Erythroblast (primary cell): ENCODE measurements at regions not wholly inside any gene's neighbourhood (a gene's known extent, or its start where the extent isn't known, plus 50 kb on each side); places are given as distances from the start of the nearest gene placed in this dataset.
"Not testable (repeated sequence)": the region's sequence is repeated elsewhere in the genome, so short reads cannot be mapped to it uniquely, and the experiment has no call there.

ENCODE experiments used
- DNase-seq, 2 experiments: peaks; one replicate each; lab custom pipeline; 2025; lab: John Stamatoyannopoulos, UW
- GATA1 ChIP-seq: IDR thresholded peaks from 2 replicates; pipeline ENCODE4 v1.6.1; 2011; ENCODE audit warnings: low read depth, mild to moderate bottlenecking, control low read depth, low read length, moderate library complexity
- POLR2A ChIP-seq: IDR thresholded peaks from 2 replicates; pipeline ENCODE4 v1.6.1; 2011; ENCODE audit warnings: mild to moderate bottlenecking, low read length

DNA sequence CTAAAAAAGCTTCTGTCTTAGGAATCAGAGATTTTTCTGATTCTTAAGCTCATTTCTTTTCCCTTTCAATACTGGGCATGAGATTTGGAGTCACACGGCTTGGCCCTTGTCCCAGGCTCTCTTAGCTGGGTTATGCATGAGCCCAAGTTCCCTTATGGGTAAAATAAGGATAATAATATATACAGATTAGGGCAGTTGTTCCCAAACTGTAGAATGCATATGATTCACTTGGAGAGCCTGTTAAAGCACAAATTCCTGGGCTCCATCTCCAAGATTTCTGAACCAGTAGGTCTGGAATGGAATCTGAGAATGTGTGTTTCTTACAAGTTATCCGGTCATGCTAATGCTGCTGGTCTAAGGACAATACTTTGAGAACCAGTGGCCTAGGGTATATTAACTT is 154.0 kb downstream of the REEP3 start:
- TF ChIP-seq GATA1 (no peak), POLR2A (no peak)

DNA sequence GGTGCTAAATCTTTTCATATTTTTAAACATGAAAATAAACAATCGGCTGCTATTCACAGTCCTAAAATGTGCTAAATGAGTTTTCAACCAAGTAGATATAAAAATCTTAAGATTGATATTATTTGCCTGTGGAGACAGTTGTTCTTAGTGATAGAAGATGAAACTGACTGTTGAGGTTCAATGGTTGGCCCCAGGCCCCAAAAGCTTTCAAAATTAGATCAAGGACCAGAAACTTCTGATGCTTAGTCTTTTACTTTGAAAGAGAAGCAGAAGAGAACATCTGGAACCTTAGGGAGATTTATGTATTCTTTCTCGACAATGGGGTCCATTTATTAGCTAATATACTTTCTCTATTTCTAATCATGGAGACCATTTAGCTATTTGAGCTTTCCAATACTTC is 155.8 kb downstream of the REEP3 start:
- no peak for DNase-seq
- no peak for TF ChIP-seq GATA1

More for the DNA sequence above, 154.0 kb downstream of the REEP3 start:
- no peak for DNase-seq

DNA sequence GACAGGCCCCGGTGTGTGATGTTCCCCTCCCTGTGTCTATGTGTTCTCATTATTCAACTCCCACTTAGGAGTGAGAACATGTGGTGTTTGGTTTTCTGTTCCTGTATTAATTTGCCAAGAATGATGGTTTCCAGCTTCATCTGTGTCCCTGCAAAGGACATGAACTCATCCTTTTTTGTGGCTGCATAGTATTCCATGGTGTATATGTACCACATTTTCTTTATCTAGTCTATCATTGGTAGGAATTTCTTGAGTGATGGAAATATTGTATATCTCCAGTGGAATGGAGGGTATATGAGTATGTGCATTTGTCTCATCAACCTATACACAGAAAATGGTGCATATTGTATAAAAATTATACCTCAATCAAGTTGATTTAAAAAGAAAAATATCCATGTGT is 159.3 kb downstream of the REEP3 start:
- not testable (repeated sequence) for DNase-seq

DNA sequence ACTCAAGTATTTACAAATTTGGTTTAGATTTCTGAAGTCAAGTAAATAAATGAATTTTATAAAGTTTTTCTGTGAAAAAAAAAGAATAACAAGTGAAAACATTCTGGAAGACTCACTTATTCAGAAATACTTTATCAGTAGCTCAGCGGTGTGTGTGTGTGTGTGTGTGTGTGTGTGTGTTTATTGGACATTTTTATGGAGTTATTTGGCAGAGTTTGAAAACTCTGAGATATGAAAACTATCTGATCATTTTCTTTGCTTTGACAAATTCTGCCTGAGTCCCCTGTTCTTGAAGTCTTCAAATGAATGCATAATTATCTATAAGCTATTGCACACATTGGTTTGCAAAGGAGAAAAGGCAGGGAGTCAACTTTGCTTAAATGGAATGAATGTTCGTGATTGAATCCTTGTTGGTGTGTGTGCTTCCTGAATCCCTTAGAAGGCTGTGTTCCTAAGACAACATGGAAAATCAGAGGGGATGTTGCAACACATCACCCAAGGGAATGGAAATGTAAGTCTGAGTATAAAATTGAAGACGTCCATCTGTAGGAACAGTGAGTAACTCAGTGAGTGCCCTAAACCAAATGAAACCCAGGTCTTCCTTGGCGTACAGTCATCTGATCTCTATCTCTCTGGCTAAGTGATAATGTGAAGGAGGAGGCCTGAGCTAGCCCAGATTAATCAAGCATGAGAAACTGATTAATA is 160.9 kb downstream of the REEP3 start:
- TF ChIP-seq GATA1 (no peak), POLR2A (no peak)
- DNase-seq, result no peak

DNA sequence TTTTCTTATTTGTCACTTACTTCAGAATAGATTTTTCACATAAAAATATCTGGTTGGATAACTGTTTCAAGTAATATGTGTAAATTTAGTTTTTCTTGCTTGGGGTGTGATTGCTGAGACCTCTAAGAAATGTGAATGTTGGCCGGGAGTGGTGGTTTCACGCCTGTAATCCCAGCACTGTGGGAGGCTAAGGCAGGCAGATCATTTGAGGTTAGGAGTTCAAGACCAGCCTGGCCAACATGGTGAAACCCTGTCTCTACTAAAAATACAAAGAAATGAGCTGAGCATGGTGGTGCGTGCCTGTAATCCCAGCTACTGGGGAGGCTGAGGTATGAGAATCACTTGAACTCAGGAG is 161.5 kb downstream of the REEP3 start:
- DNase-seq, result not testable (repeated sequence)

DNA sequence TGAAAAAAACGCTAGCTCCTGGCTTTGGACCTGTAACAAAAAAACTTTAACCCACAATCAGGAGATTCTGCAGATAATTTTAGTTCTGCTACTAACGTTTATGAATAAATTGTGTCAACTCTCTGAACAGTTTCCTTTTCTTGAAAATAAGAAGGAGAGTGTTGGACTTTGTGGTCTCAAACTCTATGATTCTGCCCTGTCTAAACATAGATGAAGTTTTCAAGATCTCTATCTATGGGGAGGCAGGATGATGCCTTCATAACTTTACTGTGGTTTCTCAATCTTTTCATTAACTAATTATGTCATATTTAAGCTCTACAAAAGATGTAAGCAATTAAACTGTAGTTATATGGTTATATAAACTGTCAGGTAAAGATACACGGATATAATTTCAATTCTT is 162.0 kb downstream of the REEP3 start:
- no peak for DNase-seq
- TF ChIP-seq GATA1 (no peak), POLR2A (no peak)

DNA sequence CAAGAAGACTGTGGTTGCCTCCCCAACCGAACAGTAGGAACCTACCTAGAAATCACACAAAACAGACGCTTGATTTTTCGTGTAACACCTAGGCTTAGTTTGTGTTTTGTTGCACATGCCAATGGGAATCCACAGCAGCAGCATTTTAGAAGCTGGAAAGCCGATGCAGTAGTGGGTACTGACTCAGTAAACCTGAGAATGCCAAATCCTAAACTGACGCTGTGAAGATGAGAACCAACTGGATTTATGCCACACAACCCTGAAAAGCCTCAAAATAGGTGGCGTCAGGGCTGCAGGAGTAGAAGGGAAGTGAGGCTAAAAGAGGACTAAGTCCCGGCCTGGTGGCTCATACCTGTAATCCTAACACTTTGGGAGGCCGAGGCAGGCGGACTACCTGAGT is 162.5 kb downstream of the REEP3 start:
- no peak for TF ChIP-seq GATA1
- no peak for TF ChIP-seq POLR2A
- no peak for DNase-seq

DNA sequence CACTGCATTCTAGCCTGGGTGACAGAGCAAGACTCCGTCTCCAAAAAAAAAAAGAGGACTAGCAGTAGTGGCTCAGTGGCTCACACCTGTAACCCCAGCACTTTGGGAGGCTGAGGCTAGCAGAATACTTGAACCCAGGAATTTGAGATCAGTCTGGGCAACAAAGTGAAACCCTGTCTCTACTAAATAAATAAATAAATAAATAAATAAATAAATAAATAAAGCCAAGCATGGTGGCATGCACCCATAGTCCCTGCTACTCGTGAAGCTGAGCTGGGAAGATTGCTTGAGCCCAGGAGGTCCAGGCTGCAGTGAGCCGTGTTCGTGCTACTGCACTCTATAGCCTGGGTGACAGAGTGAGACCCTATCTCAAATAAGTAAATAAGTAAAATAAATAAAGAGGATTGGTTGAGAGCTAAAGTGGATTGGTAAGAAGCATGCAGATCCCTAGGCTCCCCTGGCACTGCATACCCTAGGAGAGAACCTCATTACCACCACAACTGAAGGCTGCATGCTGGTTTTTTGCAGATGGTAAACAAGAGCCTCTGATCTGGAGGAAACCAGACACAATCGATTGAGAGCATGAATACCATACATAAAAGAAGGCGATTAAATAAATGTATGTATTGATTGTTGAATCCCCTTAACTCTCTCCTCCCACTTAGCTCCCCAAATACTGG is 163.2 kb downstream of the REEP3 start:
- DNase-seq, result no peak
- TF ChIP-seq POLR2A (no peak), GATA1 (no peak)

DNA sequence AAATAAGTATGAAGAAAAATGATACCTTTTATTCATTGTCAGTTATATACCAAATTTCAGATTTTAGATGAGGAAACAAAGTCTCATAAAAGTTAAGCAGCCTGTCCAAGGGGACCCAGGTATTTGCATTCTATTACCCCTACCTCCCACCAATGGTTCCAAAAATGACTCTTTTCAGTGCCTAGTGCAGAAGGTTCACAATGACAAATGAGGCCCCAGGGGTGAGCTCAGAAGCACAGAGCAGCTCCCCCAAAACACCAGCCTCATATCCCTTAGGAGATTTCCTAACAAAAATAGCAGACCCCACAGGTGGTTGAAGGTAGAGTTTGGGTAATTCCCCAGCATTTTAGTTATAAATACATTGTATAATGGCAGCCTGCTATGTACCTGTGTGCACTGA is 168.6 kb downstream of the REEP3 start:
- TF ChIP-seq GATA1 (no peak), POLR2A (no peak)
- no peak for DNase-seq

DNA sequence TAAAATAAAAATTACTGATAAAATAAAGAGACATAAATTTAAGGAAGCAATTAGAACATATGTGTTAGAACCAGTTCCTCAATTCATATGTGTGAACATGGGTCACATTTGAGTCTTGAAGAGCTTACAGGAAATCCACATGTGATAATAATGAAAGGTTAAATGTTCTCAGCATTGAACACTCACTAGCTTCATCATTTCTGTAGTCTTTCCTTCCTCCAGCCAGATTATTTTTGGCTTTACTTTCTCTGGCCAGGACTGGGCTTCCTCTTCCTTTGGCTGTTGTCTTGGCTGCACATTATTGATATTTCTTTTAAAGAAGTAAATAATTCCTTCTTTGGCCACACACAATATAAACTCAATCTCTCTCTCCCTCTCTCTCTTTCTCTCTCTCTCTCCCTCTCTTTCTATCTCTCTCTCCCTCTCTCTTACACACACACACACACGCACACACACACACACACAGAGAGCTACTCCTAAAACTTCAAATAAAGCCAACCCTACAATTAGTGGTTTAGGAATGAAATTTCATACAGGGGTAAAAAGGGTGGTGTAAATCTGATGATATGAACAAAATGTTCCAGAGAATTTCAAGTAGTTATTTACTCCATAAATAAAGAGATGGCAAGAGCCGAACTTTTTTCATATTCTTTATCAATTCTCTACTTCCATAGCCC is 171.2 kb downstream of the REEP3 start:
- TF ChIP-seq POLR2A (no peak), GATA1 (no peak)
- DNase-seq, result no peak

DNA sequence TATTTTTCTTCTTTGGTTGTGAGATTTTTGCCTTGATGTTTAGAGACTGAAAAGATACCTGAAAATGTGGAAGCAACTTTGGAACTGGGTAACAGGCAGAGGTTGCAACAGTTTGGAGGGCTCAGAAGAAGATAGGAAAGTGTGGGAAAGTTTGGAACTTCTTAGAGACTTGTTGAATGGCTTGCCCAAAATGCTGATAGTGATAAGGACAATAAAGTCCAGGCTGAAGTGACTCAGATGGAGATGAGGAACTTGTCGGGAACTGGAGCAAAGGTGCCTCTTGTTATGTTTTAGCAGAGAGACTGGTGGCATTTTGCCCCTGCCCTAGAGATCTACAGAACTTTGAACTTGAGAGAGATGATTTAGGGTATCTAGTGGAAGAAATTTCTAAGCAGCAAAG is 171.8 kb downstream of the REEP3 start:
- DNase-seq, result not testable (repeated sequence)

DNA sequence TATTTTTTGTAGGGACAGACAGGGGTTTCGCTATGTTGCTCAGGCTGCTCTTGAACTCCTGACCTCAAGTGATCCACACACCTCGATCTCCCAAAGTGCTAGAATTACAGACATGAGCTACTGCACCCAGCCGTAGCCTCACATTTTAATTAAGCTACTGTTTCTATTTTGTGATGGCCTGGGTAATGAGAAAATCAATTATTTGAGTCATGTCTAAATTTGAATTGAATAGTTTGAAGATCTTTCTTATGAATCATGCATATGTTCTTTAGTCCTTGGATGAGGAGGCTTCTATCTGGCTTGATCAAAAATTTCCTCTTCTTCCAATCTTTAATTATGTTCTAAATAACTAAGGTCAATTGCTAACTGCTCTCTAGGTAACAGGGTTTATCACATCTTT is 175.0 kb downstream of the REEP3 start:
- TF ChIP-seq GATA1, result no peak
- TF ChIP-seq POLR2A, result no peak
- no peak for DNase-seq

DNA sequence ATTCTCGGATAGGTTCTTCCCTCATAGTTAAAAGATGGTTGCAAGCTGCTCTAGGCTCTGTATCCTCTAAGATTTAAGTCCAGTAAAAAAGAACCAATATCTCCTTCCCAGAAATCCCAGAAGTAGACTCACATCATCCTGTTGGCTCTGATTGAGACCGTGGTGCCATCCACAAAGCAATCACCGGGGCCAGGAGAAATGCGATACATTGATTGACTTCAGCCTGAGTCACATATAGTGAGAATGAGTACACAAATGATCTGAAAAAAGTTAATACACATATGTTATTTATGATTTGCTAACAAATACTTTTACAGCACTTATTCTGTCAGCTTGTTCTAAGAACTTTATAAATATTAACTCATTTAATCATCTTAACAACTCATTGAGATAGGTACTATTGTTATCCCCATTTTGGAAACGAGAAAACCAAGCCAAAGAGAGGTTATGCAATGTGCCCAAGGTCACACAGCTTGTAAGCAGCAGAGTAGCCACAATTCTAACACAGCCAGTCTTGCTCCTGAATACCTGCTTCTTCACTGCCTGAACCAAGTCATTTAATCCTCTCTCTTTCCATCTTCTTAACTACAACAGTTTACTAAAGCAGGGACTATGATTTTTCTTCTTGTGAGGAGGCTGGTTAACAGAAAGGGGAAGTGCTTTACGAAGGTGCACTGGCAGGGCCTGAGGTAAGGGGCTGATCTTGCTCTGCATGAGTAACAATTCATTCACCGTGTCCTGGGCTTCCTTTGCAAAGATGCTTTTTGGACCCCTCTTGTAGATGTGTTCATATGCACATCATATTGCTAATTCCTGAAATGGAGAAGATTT is 177.0 kb downstream of the REEP3 start:
- no peak for DNase-seq

DNA sequence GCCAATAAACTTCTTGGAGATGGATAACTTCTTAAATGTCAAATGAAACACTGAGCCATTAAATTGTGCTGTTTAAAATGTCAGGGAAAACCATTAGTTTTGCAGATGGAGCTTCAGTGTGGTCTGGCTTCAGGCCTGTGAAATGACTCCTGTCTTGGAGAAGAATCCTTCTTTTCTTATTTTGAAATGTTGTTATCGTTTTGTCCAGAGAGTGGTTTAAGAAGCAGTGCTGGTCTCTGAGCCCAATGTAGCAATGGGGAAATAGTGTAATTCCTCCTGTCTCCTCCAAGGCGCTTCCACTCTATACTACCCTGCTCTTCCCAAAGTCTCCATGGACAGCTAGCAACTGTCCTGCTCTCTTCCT is 177.6 kb downstream of the REEP3 start:
- DNase-seq, result no peak
- no peak for TF ChIP-seq GATA1
- TF ChIP-seq POLR2A, result no peak

More for the DNA sequence above, 177.0 kb downstream of the REEP3 start:
- TF ChIP-seq POLR2A (no peak), GATA1 (no peak)
